Heart right ventricle (tissue), 16 donors: ENCODE measurements at regions not wholly inside any gene's neighbourhood (a gene's known extent, or its start where the extent isn't known, plus 50 kb on each side); places are given as distances from the start of the nearest gene placed in this dataset.

ENCODE experiments used
- ATAC-seq, 8 donors: fragments of 200-7000 bp; cut with Tn5 transposase; one replicate each; pipeline ENCODE4 v1.9.1; 2020; ENCODE audit warnings: mild to moderate bottlenecking in 8 of 8, moderate library complexity in 8 of 8, moderate number of reproducible peaks in 1 of 8
- DNase-seq, 2 donors: peaks; one replicate each; pipeline ENCODE4 v3.0.0-alpha.2; 2020
- H3K27ac ChIP-seq, 10 donors: fragments of 200-600 bp; sonication (generic) in 2 of 10; one replicate each; pipeline versions ENCODE4 v1.5.0 to v1.8.0; 2020 to 2022; ENCODE audit warnings: mild to moderate bottlenecking in 3 of 10
- H3K27me3 ChIP-seq, 7 donors: fragments of 200-600 bp; one replicate each; pipeline ENCODE4 v1.8.0; 2021 to 2022; ENCODE audit warnings: mild to moderate bottlenecking in 2 of 7
- H3K36me3 ChIP-seq, 9 donors: fragments of 200-600 bp; sonication (generic) in 1 of 9; one replicate each; pipeline versions ENCODE4 v1.5.0 to v1.8.0; 2020 to 2022; ENCODE audit warnings: mild to moderate bottlenecking in 2 of 9
- H3K4me1 ChIP-seq, 9 donors: fragments of 200-600 bp; sonication (generic) in 1 of 9; one replicate each; pipeline versions ENCODE4 v1.5.0 to v1.8.0; 2020 to 2022; ENCODE audit warnings: mild to moderate bottlenecking in 4 of 9
- H3K4me3 ChIP-seq, 10 donors: fragments of 200-600 bp; sonication (generic) in 2 of 10; one replicate each; pipeline versions ENCODE4 v1.5.0 to v1.8.0; 2020 to 2022; ENCODE audit warnings: mild to moderate bottlenecking in 7 of 10, moderate library complexity in 2 of 10
- H3K9me3 ChIP-seq, 11 donors: fragments of 200-600 bp in 10 of 11; sonication (generic) in 2 of 11; one replicate each; pipeline versions ENCODE4 v1.5.0 to v1.8.0; 2013 to 2022; ENCODE audit warnings: mild to moderate bottlenecking in 2 of 11, control low read depth in 1 of 11, moderate library complexity in 1 of 11
- CTCF ChIP-seq, 9 donors: fragments of 200-600 bp; sonication (generic) in 2 of 9; IDR thresholded peaks; one replicate each; pipeline versions ENCODE4 v1.5.0 to v1.8.0; 2021 to 2022; ENCODE audit warnings: antibody characterized with exemption in 9 of 9, mild to moderate bottlenecking in 5 of 9, moderate library complexity in 1 of 9
- WGBS, 2 donors: extraction: QIAGEN DNeasy Blood & Tissue Kit; methylation state at CpG; one replicate each; pipeline ENCODE4 v1.1.7; 2013; ENCODE audit warnings: inconsistent platforms in 1 of 2; 5-methylcytosine and 5-hydroxymethylcytosine counted together
- intact Hi-C, 10 donors: fragments of 100-400 bp; cut with DNase I; formaldehyde crosslinking; loops; one replicate each; pipeline versions ENCODE4 v1.11.1 to v1.14.2; 2022
- donor health status: Arrhythmogenic right ventricular cardiomyopathy.
- donor health status: ischemic (EF 13 %, LVEDD 7.1; RV severe dilation, severe dysfunction).
- donor health status: healthy with polysubstance abuse.
- donor health status: DM: no; HTN: yes; CAD: no.
- donor health status: DM: no; HTN: no; CAD: no.
- donor health status: ischemic (EF 25% LVEDD 6.9; RV normal size, moderate dysfunction).
- donor health status: ischemic (EF 25% LVEDD 5.7; RV mildly dilated, moderate dysfunction).
- donor health status: healthy.
- donor health status: DM: yes; HTN: yes; CAD: no.
- donor health status: Ischemic cardiomyopathy.
- donor health status: ischemic (EF 35%, LVEDD 5.7; RV mildly dilated, moderate dysfunction).
- donor health status: nonischemic (EF 11% LVEDD 7.7; RV severe dilation, severe dysfunction).
- donor health status: DM: yes; HTN: yes; CAD: no.
- donor health status: PGD.
- donor health status: ischemic (EF 29% LVEDD 5.4; RV normal size, mild dysfunction).
- donor health status: nonischemic (EF 23%, LVEDD 6.1; RV moderate dilation, normal function).

- Histone ChIP-seq H3K4me1 (no peaks in the 10 kb centered on the region), H3K4me3 (no peak overlapping the region), H3K9me3 (no peaks in the 10 kb centered on the region), H3K36me3 (no peaks in the 10 kb centered on the region), H3K27ac (no peak overlapping the region), H3K27me3 (peaks cover 0 to 2% (median 0%) of the 10 kb centered on the region in 7 donors)
- intact Hi-C loops, result loop anchor here in 1 of 10 donors (10.0 kb wide), 1 partner anchor 69 kb away; no protein-coding TSS in a partner anchor
- ATAC-seq (no peak), DNase-seq (no peak)
- 82 to 87% methylated on average over 3 of the region's 3 CpGs for WGBS, 2 donors
- no peak for TF ChIP-seq CTCF (IDR thresholded peaks at IDR 0.05)
These were observed 101.1 kb upstream of the SHISA3 start for GRCh38 chr4:42296196-42296595.

GRCh38 chr4:42302348-42302747 lies 94.9 kb upstream of the SHISA3 start:
- no peak overlapping the region for H3K4me3 ChIP-seq
- H3K4me1 ChIP-seq, result peaks cover 0 to 13% (median 9%) of the 10 kb centered on the region in 9 donors
- peak in 7 of 9 donors; percentile 15 to 38 (median 19) for TF ChIP-seq CTCF (IDR thresholded peaks at IDR 0.05)
- H3K27me3 ChIP-seq, result peaks cover 0 to 10% (median 0%) of the 10 kb centered on the region in 7 donors
- intact Hi-C loops, result no loop called here
- H3K9me3 ChIP-seq, result no peaks in the 10 kb centered on the region
- no peak overlapping the region for H3K27ac ChIP-seq
- 20 to 21% methylated on average over 4 of the region's 4 CpGs for WGBS, 2 donors
- no peak for ATAC-seq
- DNase-seq, result no peak
- H3K36me3 ChIP-seq, result no peaks in the 10 kb centered on the region

GRCh38 chr4:42306221-42307109 lies 90.8 kb upstream of the SHISA3 start:
- Histone ChIP-seq H3K4me1 (peaks cover 0 to 13% (median 9%) of the 10 kb centered on the region in 9 donors), H3K9me3 (no peaks in the 10 kb centered on the region), H3K27me3 (peaks cover 0 to 6% (median 0%) of the 10 kb centered on the region in 7 donors), H3K4me3 (no peak overlapping the region), H3K36me3 (no peaks in the 10 kb centered on the region), H3K27ac (peak overlapping the region in 3 of 10 donors; percentile 4 to 27 (median 5))
- ATAC-seq (peak; percentile 67 to 94 (median 86)), DNase-seq (peak in 1 of 2 donors; percentile 6)
- WGBS, 2 donors, result 62 to 75% methylated on average over 11 of the region's 11 CpGs
- intact Hi-C loops, result no loop called here
- no peak for TF ChIP-seq CTCF (IDR thresholded peaks at IDR 0.05)

- ATAC-seq (no peak), DNase-seq (no peak)
- Histone ChIP-seq H3K9me3 (no peaks in the 10 kb centered on the region), H3K27ac (no peak overlapping the region), H3K4me3 (no peak overlapping the region), H3K4me1 (peaks cover 0 to 13% (median 9%) of the 10 kb centered on the region in 9 donors), H3K27me3 (peaks cover 0 to 5% (median 0%) of the 10 kb centered on the region in 7 donors), H3K36me3 (no peaks in the 10 kb centered on the region)
- intact Hi-C loops, result no loop called here
- WGBS, 2 donors, result 75 to 80% methylated on average over 3 of the region's 3 CpGs
- no peak for TF ChIP-seq CTCF (IDR thresholded peaks at IDR 0.05)
These were observed 89.0 kb upstream of the SHISA3 start for GRCh38 chr4:42308247-42308646.
